Astrocyte of the spinal cord (primary cell): ENCODE measurements at regions not wholly inside any gene's neighbourhood (a gene's known extent, or its start where the extent isn't known, plus 50 kb on each side); places are given as distances from the start of the nearest gene placed in this dataset.

Experiments
- DNase-seq: peaks from one replicate; pipeline ENCODE4 v3.0.0; 2011; ENCODE audit warnings: low read depth, low spot score
- H3K4me3 ChIP-seq: 2 replicates; pipeline ENCODE4 v1.5.1; 2011; ENCODE audit warnings: low read depth, mild to moderate bottlenecking, low read length, moderate library complexity
- CTCF ChIP-seq: IDR thresholded peaks from 2 replicates; pipeline ENCODE4 v1.5.1; 2012; ENCODE audit warnings: low read depth, mild to moderate bottlenecking, low read length, inconsistent platforms
- in situ Hi-C: cut with HindIII; loops from 2 replicates; pipeline ENCODE4 v1.10.0; 2017; ENCODE audit warnings: low sequenced_read_pairs

GRCh38 chr7:26490640-26491624 lies 199.3 kb downstream of the SNX10 start:
- H3K4me3 ChIP-seq, result no peak overlapping the region
- in situ Hi-C loops, result no loop called here
- no peak for DNase-seq
- TF ChIP-seq CTCF, result no peak

- TF ChIP-seq CTCF, result no peak
- H3K4me3 ChIP-seq, result no peak overlapping the region
- DNase-seq, result no peak
- in situ Hi-C loops, result no loop called here
These were observed 201.2 kb downstream of the SNX10 start for GRCh38 chr7:26492816-26493215.

- DNase-seq, result no peak
- in situ Hi-C loops, result no loop called here
- H3K4me3 ChIP-seq, result no peak overlapping the region
These were observed 202.2 kb downstream of the SNX10 start for GRCh38 chr7:26493737-26494428.

GRCh38 chr7:26495569-26495968 lies 203.9 kb downstream of the SNX10 start:
- in situ Hi-C loops, result no loop called here
- H3K4me3 ChIP-seq, result no peak overlapping the region
- no peak for TF ChIP-seq CTCF
- no peak for DNase-seq

More at GRCh38 chr7:26493737-26494428, 202.2 kb downstream of the SNX10 start:
- TF ChIP-seq CTCF, result no peak

- in situ Hi-C loops, result no loop called here
- TF ChIP-seq CTCF, result no peak
- DNase-seq, result no peak
- no peak overlapping the region for H3K4me3 ChIP-seq
These were observed 206.3 kb downstream of the SNX10 start for GRCh38 chr7:26497801-26498596.

GRCh38 chr7:26499315-26499897 lies 207.7 kb downstream of the SNX10 start:
- H3K4me3 ChIP-seq, result no peak overlapping the region
- in situ Hi-C loops, result no loop called here
- DNase-seq, result no peak
- no peak for TF ChIP-seq CTCF
